NCI-H510A treated with DMSO at 0.1 percent for 48 hours (cell line): ENCODE measurements at regions not wholly inside any gene's neighbourhood (a gene's known extent, or its start where the extent isn't known, plus 50 kb on each side); places are given as distances from the start of the nearest gene placed in this dataset.
"Not testable (repeated sequence)": the region's sequence is repeated elsewhere in the genome, so short reads cannot be mapped to it uniquely, and the experiment has no call there.

Experiments
- DNase-seq: peaks from one replicate; lab custom pipeline; 2025; lab: John Stamatoyannopoulos, UW

GRCh38 chr7:52269669-52270068 is 765.8 kb upstream of the POM121L12 start:
- no peak for DNase-seq

DNA sequence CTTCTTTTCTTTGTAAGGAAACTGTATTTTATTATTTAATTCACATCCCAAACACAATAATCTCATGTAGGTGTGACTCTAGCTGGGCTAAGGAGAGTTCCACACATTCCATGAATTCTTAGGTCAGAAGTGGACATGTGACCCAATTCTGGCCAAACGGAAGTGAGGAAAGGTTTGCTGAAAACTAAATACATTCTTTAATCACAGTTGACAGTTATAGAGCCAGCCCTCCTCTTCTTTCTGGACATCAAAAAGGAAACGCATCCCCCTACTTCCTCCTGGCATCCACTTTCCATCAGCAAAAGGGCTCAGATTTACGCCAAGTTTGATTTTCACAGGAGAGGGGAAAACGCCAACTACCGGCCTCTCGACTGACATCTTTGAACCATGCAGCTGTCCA is 774.4 kb upstream of the POM121L12 start:
- DNase-seq = no peak

DNA sequence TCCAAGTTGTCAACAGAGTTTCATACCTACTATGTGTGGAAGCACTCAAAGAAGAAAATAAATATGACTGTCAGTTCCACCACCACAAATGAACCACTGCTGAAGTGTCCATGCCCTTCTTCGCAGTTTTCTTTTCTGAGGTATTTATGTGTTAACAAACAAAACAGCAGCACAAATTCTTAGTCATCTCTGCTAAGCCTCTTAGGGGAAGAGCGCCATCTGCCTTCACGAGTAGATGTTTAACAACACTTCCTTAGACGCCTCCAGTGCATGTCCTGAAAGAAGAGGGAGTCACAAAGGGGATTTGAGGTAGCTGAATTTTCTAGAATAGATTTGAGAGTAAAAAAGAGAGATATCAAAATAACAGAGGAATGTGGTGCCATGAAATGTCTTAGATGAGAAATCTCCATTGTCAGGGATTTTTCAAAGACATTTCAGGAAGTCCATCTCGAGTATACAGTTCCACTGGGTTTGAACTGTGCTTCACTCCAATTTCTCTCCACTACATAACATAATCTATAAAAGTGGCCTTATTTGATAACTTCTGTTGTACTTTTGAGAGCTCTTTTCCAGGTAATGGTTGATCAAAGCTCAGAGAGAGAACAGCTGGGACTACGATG is 775.3 kb upstream of the POM121L12 start:
- no peak for DNase-seq

GRCh38 chr7:52257890-52258289 is 777.5 kb upstream of the POM121L12 start:
- DNase-seq = no peak

GRCh38 chr7:52254396-52255010 is 780.9 kb upstream of the POM121L12 start:
- no peak for DNase-seq

DNA sequence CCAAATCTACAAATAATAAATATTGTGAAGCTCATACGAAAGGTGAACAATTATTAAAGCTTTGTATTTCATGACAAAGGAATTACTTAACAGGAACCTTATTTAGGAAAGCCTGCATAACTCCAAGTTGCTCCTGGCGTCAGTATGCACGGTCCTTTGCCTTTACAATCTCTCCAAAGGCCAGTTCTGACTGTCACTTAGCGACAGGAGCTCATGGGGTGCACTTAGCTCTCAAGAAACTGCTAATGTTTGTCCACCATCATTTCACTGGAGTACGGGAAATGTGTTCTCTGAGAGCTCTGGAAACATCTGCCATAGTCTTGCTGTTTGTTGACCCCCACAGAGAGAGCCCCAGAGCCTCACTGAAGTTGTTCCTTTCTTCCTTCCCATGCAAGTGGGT is 781.5 kb upstream of the POM121L12 start:
- DNase-seq = peak; percentile 17

DNA sequence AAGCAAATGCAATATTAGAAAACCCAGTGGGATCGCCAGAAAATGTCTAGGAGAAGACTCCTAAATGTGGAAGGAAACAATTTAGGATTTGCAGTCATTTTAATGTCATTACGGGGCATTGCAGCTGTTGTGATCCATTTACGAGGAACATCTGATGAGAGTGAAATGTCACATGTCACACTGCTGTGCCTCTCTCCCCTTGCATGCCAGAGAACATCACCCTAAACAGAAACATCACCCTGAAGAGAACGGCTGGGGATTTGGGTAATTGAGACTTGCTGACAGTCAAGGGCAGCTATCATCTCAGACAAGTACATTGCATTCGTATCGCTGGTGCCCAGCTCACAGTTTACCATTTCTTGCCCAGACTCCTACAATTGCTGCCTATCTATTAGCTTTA is 785.7 kb upstream of the POM121L12 start:
- DNase-seq = no peak

GRCh38 chr7:52247518-52247917 is 787.9 kb upstream of the POM121L12 start:
- DNase-seq = no peak

DNA sequence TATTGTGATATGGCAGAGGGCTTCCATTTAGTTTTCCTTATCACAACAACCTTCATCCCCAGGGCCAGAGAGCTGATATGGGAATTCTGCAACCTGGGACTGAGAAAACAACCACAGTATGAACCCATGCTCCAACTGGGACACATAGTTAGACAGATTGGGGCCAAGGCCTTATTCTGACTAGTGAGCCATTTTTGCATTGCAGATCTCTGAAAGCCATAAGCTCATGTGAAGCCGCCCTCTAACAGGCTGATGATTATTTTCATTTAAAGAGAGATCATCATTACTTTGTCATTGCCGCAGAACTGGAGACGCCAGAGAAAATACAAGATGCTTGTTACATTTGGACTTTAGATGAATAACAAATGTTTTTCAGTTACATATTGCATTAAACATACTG is 791.7 kb upstream of the POM121L12 start:
- no peak for DNase-seq

DNA sequence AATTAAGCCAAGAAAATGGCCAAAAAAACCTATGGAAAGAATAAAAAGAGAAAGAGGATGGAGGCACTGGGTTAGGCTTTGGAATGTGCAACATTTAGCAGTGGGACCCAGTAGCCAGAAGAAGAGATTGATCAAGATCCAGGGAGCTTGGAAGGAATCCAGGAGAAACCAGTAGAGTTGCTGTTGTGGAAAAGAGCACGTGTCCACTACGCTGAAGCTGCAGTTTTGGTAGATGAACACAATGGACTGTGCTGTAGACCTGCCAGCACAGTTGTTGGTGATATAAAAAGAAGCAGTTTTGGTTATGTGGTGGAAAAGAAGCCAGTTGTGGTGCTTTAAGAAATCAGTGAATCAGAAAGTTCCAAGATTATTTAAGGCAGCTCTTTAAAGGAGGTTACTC is 802.2 kb upstream of the POM121L12 start:
- DNase-seq = no peak

DNA sequence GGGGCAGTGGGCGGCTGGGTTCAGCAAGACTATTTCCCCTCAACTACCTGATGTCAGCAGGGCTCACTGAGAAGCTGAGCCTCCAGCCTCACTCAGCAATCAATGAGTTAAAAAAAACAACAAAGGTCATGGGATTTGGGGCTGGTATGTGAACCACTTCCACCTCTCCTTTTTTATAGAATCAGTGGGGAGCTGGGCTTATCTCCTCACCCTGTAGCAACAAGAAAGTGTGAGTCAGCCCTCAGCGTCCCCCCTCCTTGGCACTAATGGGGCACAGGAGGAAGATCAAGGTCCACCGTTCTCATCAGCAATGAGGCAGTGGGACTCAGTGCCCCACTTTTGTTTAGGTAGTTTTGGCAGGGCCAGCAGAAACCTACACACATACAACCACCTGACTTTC is 823.5 kb upstream of the POM121L12 start:
- no peak for DNase-seq

- no peak for DNase-seq
These were observed 825.8 kb upstream of the POM121L12 start for GRCh38 chr7:52209614-52210013.

GRCh38 chr7:52197221-52197620 is 838.2 kb upstream of the POM121L12 start:
- no peak for DNase-seq

GRCh38 chr7:52195664-52196063 is 839.8 kb upstream of the POM121L12 start:
- DNase-seq = no peak

DNA sequence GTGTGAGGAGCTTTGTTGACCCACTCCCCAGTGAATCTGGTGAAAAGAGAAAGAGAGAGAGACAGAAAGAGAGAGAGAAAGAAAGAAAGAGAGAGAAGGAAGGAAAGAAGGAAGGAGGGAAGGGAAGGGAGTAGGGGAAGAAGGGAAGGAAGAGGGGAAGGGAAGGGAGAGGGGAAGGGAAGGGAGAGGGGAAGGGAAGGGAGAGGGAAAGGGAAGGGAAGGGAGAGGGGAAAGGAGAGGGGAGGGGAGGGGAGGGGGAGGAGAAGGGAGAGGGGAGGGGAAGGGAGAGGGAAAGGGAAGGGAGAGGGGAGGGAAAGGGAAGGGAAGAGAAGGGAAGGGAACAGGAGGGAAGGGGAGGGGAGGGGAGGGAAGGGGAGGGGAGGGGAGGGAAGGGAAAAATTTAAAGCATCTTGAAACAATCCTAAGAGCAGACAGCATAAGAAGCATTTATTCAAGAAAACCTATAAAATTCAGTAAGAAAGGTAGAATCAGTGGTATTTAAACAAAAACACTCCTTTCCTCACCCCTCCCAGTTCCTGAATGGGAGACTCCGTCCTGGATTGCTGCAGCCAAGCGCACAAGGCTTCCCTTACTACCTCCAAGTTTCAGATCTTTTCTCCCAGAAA is 846.2 kb upstream of the POM121L12 start:
- DNase-seq = no peak

DNA sequence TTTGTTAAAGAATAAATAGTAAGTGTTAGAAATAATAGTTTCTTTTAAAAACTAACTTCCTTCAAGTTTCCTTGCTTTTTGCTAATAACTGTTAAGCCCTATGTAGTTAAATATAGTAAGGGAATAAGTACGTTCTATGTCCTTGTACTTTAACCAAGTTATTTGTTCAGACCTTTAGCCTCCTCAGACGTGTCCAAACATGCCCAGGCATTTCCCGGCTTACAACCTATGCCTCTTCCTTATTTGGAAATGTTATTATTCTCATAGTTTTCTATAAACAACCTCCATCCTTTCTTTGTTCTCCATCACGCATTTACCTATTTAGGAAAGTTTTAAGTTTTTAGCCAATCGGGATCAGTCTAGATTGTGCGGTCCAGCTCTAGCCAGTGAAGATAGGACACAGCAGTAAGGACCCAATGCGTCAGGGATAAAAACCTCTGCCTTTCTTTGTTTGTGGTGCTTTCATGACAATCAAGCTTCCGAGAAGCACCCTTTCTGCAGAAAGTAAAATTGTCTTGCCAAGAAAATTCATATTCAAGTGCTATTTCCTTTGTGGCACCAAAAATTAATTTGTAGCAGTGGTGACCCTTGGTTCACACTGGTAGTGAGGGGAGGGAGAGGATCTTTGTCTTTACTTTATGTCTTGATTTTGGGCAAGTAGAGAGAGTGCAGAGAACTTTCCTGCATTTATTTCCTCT is 851.3 kb upstream of the POM121L12 start:
- no peak for DNase-seq

DNA sequence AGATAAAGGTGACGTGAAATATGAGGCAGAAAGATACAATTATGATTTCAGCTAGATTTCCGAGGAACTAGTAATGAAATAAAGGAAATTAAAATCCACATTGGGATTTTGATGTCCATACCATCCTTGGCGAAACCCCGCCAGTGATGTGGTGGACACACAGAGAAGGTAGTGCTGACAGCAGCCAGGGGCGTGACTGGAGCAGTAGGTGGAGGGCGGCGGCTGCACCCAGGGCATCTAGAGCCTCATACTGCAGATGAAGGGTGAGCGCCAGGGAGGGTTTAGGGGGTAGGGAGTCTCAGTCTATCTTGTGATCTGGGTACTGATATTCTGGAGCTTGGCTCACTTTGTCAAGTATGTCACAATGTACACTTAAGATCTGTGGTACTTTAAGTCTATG is 855.5 kb upstream of the POM121L12 start:
- no peak for DNase-seq

DNA sequence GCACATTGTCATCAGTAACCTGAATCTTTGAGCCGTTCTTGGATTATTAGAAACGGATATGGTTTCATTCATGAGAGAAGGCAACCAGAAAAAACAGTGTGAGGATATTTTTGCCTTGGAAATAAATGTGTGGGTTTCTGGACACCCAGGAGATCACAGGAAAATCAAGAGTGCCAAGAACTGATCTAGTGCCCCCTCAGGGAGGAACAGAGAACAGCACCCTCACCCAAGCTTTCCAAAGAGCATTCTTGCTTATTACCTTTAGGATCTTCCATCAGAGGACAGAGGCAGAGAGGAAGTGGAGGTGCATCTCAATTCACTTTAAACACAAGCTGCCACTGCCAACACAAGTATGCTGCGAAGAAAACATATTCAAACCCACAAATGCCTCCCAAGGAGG is 851.5 kb upstream of the COBL start:
- DNase-seq = no peak

- DNase-seq = no peak
These were observed 846.7 kb upstream of the COBL start for GRCh38 chr7:52163311-52163710.

GRCh38 chr7:52161483-52161882 is 844.9 kb upstream of the COBL start:
- DNase-seq = no peak

- DNase-seq = not testable (repeated sequence)
These were observed 842.8 kb upstream of the COBL start for GRCh38 chr7:52159421-52159820.

- peak; percentile 7 for DNase-seq
These were observed 837.8 kb upstream of the COBL start for GRCh38 chr7:52154382-52154781.

DNA sequence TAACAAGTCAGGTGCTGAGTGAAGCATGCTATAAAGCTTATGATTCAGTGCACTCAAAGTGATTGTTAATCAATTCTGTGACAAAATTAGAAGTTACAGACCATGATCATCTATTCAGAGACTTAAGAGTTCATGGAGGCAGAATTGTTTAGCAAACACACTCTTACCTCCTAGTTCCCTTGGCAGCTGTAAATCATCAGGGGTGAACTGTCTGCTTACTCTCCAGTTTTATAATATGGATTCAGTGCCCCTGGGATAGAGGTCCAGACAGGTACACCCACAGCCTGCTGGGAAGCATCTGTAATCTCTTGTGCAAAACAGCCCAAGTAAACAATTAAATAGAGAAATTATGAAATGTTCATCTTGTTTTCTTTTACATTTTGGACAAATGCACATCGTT is 835.0 kb upstream of the COBL start:
- DNase-seq = peak; percentile 18
